SH-SY5Y (cell line): ENCODE measurements at regions not wholly inside any gene's neighbourhood (a gene's known extent, or its start where the extent isn't known, plus 50 kb on each side); places are given as distances from the start of the nearest gene placed in this dataset.

Experiments
- GATA2 ChIP-seq: IDR thresholded peaks from 2 replicates; pipeline ENCODE4 v1.6.1; 2011; ENCODE audit warnings: mild to moderate bottlenecking, low read depth, low read length
- GATA3 ChIP-seq: IDR thresholded peaks from 2 replicates; pipeline ENCODE4 v1.6.1; 2011; ENCODE audit warnings: low read depth, mild to moderate bottlenecking, low read length, moderate library complexity

GRCh38 chr5:175070283-175070682, 345.9 kb downstream of the MSX2 start:
- TF ChIP-seq GATA2 (no peak), GATA3 (no peak)

- no peak for TF ChIP-seq GATA2
- no peak for TF ChIP-seq GATA3
Observed at GRCh38 chr5:175060257-175060656, 335.9 kb downstream of the MSX2 start.

GRCh38 chr5:175059687-175060211, 335.4 kb downstream of the MSX2 start:
- TF ChIP-seq GATA2 = no peak
- TF ChIP-seq GATA3 = no peak

- TF ChIP-seq GATA3 (no peak), GATA2 (no peak)
Observed at GRCh38 chr5:175056831-175057230, 332.4 kb downstream of the MSX2 start.

- no peak for TF ChIP-seq GATA2
- no peak for TF ChIP-seq GATA3
Observed at GRCh38 chr5:175054243-175054642, 329.9 kb downstream of the MSX2 start.

GRCh38 chr5:175052351-175052750, 328.0 kb downstream of the MSX2 start:
- TF ChIP-seq GATA3 (no peak), GATA2 (no peak)

GRCh38 chr5:175047048-175047447, 322.7 kb downstream of the MSX2 start:
- TF ChIP-seq GATA3 (no peak), GATA2 (no peak)

GRCh38 chr5:175045820-175046219, 321.4 kb downstream of the MSX2 start:
- TF ChIP-seq GATA3 (no peak), GATA2 (no peak)

GRCh38 chr5:175037820-175038219, 313.4 kb downstream of the MSX2 start:
- TF ChIP-seq GATA3 (no peak), GATA2 (no peak)

GRCh38 chr5:175035882-175036533, 311.6 kb downstream of the MSX2 start:
- no peak for TF ChIP-seq GATA3
- no peak for TF ChIP-seq GATA2

- no peak for TF ChIP-seq GATA3
- TF ChIP-seq GATA2 = no peak
Observed at GRCh38 chr5:175034924-175035323, 310.5 kb downstream of the MSX2 start.

- TF ChIP-seq GATA2 (no peak), GATA3 (no peak)
Observed at GRCh38 chr5:175032741-175033151, 308.4 kb downstream of the MSX2 start.

- no peak for TF ChIP-seq GATA2
- no peak for TF ChIP-seq GATA3
Observed at GRCh38 chr5:175032013-175032412, 307.6 kb downstream of the MSX2 start.

- no peak for TF ChIP-seq GATA3
Observed at GRCh38 chr5:175027390-175027789, 303.0 kb downstream of the MSX2 start.

- TF ChIP-seq GATA2 (no peak), GATA3 (no peak)
Observed at GRCh38 chr5:175025077-175025476, 300.7 kb downstream of the MSX2 start.

GRCh38 chr5:175021841-175022625, 297.7 kb downstream of the MSX2 start:
- TF ChIP-seq GATA3 = no peak
- TF ChIP-seq GATA2 = no peak
